ENCODE measurements at regions not wholly inside any gene's neighbourhood (a gene's known extent, or its start where the extent isn't known, plus 50 kb on each side); places are given as distances from the start of the nearest gene placed in this dataset.
"Not testable (repeated sequence)": the region's sequence is repeated elsewhere in the genome, so short reads cannot be mapped to it uniquely, and the experiment has no call there.

- no peak for DNase-seq
Measured at GRCh38 chr15:20367093-20367492, 174.5 kb downstream of the GOLGA6L6 start.

- DNase-seq, result not testable (repeated sequence)
Measured at GRCh38 chr15:20363591-20363990, 178.0 kb downstream of the GOLGA6L6 start.

GRCh38 chr15:20361091-20361490 lies 180.5 kb downstream of the GOLGA6L6 start:
- no peak for DNase-seq

- DNase-seq, result no peak
Measured at GRCh38 chr15:20358779-20359414, 182.7 kb downstream of the GOLGA6L6 start.

GRCh38 chr15:20358066-20358778 lies 183.4 kb downstream of the GOLGA6L6 start:
- no peak for DNase-seq

- no peak for DNase-seq
Measured at GRCh38 chr15:20357481-20358065, 184.0 kb downstream of the GOLGA6L6 start.

GRCh38 chr15:20356911-20357480 lies 184.6 kb downstream of the GOLGA6L6 start:
- DNase-seq, result no peak

- DNase-seq, result peak; percentile 36
Measured at GRCh38 chr15:20356444-20356910, 185.1 kb downstream of the GOLGA6L6 start.

- DNase-seq, result no peak
Measured at GRCh38 chr15:20355256-20355868, 186.2 kb downstream of the GOLGA6L6 start.

GRCh38 chr15:20354884-20355223 lies 186.7 kb downstream of the GOLGA6L6 start:
- DNase-seq, result not testable (repeated sequence)

- DNase-seq, result no peak
Measured at GRCh38 chr15:20353966-20354883, 187.4 kb downstream of the GOLGA6L6 start.

GRCh38 chr15:20352241-20353200 lies 189.1 kb downstream of the GOLGA6L6 start:
- DNase-seq, result no peak

- no peak for DNase-seq
Measured at GRCh38 chr15:20351448-20351971, 190.1 kb downstream of the GOLGA6L6 start.

- no peak for DNase-seq
Measured at GRCh38 chr15:20349774-20350498, 191.7 kb downstream of the GOLGA6L6 start.

GRCh38 chr15:20348900-20349773 lies 192.5 kb downstream of the GOLGA6L6 start:
- no peak for DNase-seq

GRCh38 chr15:20348291-20348899 lies 193.2 kb downstream of the GOLGA6L6 start:
- DNase-seq, result no peak

- no peak for DNase-seq
Measured at GRCh38 chr15:20346082-20346805, 195.4 kb downstream of the GOLGA6L6 start.
